ENCODE measurements at regions not wholly inside any gene's neighbourhood (a gene's known extent, or its start where the extent isn't known, plus 50 kb on each side); places are given as distances from the start of the nearest gene placed in this dataset.

DNA sequence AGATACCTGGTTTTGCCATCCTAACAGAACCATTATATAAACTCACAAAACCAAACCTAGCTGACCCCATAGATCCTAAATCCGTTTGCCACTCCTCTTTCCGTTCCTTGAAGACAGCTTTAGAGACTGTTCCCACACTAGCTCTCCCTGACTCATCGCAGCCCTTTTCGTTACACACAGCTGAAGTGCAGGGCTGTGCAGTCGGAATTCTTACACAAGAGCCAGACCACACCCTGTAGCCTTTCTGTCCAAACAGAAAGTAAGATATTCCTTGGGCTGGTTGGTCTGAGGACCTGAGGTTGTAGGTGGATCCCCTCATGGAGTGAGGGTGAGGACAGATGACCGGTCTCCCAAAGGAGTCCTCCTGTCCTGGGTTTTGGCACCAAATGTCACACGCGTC is 56.7 kb upstream of the NAA35 start:
- no peak for TF ChIP-seq CTCF (IDR thresholded peaks at IDR 0.05; ENCODE audit: borderline replicate concordance, extremely low read depth, insufficient read depth)
- intact Hi-C loops (cut with DNase I), result no loop called here
- no peak overlapping the region for H3K27ac ChIP-seq (ENCODE audit: low read depth in 2 of 2, low read length in 2 of 2)
- no peaks in the 10 kb centered on the region for H3K27me3 ChIP-seq (ENCODE audit: control insufficient read depth, insufficient read depth, low read length)
- no peak overlapping the region for H3K4me3 ChIP-seq (ENCODE audit: low read length in 3 of 3)
- no peaks in the 10 kb centered on the region for H3K9me3 ChIP-seq (ENCODE audit: control insufficient read depth in 2 of 3, insufficient read depth in 1 of 3, low read length in 3 of 3)
- H3K9ac ChIP-seq (ENCODE audit: low read length in 3 of 3), result no peak overlapping the region
- no peaks in the 10 kb centered on the region for H3K36me3 ChIP-seq (ENCODE audit: control insufficient read depth in 2 of 3, insufficient read depth in 3 of 3, low read length in 3 of 3)
- no peaks in the 10 kb centered on the region for H3K4me1 ChIP-seq (ENCODE audit: control insufficient read depth in 2 of 3, insufficient read depth in 2 of 3, low read depth in 1 of 3, low read length in 3 of 3)
- DNase-seq (no peak), FAIRE-seq (no peak)

DNA sequence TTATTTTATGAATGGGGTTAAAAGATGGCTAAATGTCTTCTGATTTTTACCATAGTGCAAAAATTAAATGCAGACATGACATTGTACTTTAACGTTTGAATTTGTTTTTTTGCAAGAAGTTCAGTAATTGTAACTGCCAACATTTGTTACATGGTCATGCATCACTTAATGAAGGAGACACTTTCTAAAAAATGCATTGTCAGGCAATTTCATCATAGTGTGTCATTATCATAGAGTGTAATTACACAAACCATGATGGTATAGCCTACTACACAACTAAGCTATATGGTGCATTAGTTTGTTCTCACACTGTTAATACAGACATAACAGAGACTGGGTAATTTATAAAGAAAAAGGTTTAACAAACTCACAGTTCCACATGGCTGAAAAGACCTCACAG is 50.0 kb upstream of the NAA35 start:
- intact Hi-C loops (cut with DNase I), result no loop called here
- Histone ChIP-seq H3K4me1 (ENCODE audit: control insufficient read depth in 2 of 3, insufficient read depth in 2 of 3, low read depth in 1 of 3, low read length in 3 of 3) (no peaks in the 10 kb centered on the region), H3K9ac (ENCODE audit: low read length in 3 of 3) (no peak overlapping the region), H3K27ac (ENCODE audit: low read depth in 2 of 2, low read length in 2 of 2) (no peak overlapping the region), H3K4me3 (ENCODE audit: low read length in 3 of 3) (no peak overlapping the region), H3K27me3 (ENCODE audit: control insufficient read depth, insufficient read depth, low read length) (no peaks in the 10 kb centered on the region), H3K36me3 (ENCODE audit: control insufficient read depth in 2 of 3, insufficient read depth in 3 of 3, low read length in 3 of 3) (peaks cover 0 to 2% (median 0%) of the 10 kb centered on the region in 3 donors), H3K9me3 (ENCODE audit: control insufficient read depth in 2 of 3, insufficient read depth in 1 of 3, low read length in 3 of 3) (no peaks in the 10 kb centered on the region)
- DNase-seq (no peak), FAIRE-seq (no peak)
- TF ChIP-seq CTCF (IDR thresholded peaks at IDR 0.05; ENCODE audit: borderline replicate concordance, extremely low read depth, insufficient read depth), result no peak

Data from kidney (tissue), 13 donors.